ENCODE measurements at regions not wholly inside any gene's neighbourhood (a gene's known extent, or its start where the extent isn't known, plus 50 kb on each side); places are given as distances from the start of the nearest gene placed in this dataset.

DNA sequence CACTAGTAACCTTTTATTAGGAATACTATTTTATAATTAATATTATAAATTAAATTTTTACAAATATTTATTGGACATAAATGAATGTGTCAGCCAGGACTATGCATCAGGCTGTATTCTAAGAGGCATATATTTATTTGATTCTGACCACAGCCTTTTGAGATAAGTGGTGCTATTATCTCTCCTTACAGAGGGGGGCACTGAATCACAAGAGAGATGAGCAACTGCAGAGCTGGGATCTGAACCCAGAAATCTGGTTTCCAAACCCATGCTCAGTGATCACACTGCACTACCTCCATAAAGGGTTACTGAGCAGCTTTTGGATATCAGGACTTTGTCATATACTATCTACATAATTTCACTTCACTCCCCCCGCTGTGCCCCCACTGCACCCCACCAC lies 322.0 kb downstream of the TMA16 start:
- no peak for DNase-seq (ENCODE audit: low spot score, unreplicated experiment)
- peaks cover 2% of the 10 kb centered on the region for H3K4me1 Mint-ChIP-seq (ENCODE audit: low read depth)
- no peaks in the 10 kb centered on the region for H3K9me3 Mint-ChIP-seq (ENCODE audit: low read depth)
- no peak overlapping the region for H3K27ac Mint-ChIP-seq
- no peaks in the 10 kb centered on the region for H3K36me3 Mint-ChIP-seq (ENCODE audit: insufficient read depth)
- H3K27me3 Mint-ChIP-seq = no peaks in the 10 kb centered on the region
- H3K4me3 Mint-ChIP-seq (ENCODE audit: low read depth) = no peak overlapping the region
- TF ChIP-seq, protein P1, sequence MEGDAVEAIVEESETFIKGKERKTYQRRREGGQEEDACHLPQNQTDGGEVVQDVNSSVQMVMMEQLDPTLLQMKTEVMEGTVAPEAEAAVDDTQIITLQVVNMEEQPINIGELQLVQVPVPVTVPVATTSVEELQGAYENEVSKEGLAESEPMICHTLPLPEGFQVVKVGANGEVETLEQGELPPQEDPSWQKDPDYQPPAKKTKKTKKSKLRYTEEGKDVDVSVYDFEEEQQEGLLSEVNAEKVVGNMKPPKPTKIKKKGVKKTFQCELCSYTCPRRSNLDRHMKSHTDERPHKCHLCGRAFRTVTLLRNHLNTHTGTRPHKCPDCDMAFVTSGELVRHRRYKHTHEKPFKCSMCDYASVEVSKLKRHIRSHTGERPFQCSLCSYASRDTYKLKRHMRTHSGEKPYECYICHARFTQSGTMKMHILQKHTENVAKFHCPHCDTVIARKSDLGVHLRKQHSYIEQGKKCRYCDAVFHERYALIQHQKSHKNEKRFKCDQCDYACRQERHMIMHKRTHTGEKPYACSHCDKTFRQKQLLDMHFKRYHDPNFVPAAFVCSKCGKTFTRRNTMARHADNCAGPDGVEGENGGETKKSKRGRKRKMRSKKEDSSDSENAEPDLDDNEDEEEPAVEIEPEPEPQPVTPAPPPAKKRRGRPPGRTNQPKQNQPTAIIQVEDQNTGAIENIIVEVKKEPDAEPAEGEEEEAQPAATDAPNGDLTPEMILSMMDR (IDR thresholded peaks at IDR 0.05; ENCODE audit: unreplicated experiment) = no peak

DNA sequence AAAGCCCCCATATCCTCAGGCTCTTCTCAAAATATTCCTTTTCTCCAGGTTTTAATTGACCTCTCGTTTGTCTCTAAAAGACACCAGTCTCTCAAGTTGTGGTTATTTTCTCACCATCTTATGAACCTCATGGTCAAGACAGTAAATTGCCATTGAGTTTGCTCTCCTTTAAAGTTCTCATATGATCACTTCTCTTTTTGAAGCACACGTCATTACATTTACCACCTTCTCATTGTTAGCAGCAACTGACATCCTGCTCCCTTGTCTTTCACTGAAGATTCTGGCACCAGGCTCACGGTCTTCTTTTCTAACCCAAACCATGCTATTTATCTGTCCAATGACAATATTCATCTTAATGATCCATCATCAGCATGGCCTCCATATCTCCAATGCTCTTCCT lies 324.2 kb downstream of the TMA16 start:
- H3K27me3 Mint-ChIP-seq = no peaks in the 10 kb centered on the region
- H3K27ac Mint-ChIP-seq = no peak overlapping the region
- TF ChIP-seq, protein P1 (IDR thresholded peaks at IDR 0.05; ENCODE audit: unreplicated experiment) = no peak
- no peaks in the 10 kb centered on the region for H3K9me3 Mint-ChIP-seq (ENCODE audit: low read depth)
- H3K4me3 Mint-ChIP-seq (ENCODE audit: low read depth) = no peak overlapping the region
- no peak for DNase-seq (ENCODE audit: low spot score, unreplicated experiment)
- H3K4me1 Mint-ChIP-seq (ENCODE audit: low read depth) = peaks cover 2% of the 10 kb centered on the region
- H3K36me3 Mint-ChIP-seq (ENCODE audit: insufficient read depth) = no peaks in the 10 kb centered on the region

DNA sequence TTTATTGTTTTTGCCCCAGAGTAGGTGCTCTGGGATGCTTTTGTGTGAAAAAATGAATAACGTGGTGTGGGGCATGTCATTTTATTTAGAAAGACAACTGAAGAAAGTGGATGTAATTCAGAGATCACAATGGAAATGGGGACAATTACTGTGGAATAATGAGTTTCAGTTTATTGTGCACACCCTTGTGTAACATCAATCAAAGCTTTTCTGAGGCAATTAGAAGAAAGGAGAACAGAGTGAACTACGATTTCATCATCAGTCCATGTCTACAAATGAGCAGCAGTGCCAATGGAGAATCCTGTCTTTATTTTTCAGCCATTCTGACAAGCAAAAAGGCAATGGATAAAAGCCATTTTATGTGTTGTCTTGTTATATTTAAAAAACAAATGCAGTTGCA lies 339.2 kb downstream of the TMA16 start:
- no peak for DNase-seq (ENCODE audit: low spot score, unreplicated experiment)
- Mint-ChIP-seq H3K36me3 (ENCODE audit: insufficient read depth) (no peaks in the 10 kb centered on the region), H3K4me3 (ENCODE audit: low read depth) (no peak overlapping the region), H3K4me1 (ENCODE audit: low read depth) (peaks cover 10% of the 10 kb centered on the region), H3K9me3 (ENCODE audit: low read depth) (no peaks in the 10 kb centered on the region), H3K27ac (no peak overlapping the region), H3K27me3 (peaks cover 2% of the 10 kb centered on the region)
- TF ChIP-seq, protein P1 (IDR thresholded peaks at IDR 0.05; ENCODE audit: unreplicated experiment) = no peak

DNA sequence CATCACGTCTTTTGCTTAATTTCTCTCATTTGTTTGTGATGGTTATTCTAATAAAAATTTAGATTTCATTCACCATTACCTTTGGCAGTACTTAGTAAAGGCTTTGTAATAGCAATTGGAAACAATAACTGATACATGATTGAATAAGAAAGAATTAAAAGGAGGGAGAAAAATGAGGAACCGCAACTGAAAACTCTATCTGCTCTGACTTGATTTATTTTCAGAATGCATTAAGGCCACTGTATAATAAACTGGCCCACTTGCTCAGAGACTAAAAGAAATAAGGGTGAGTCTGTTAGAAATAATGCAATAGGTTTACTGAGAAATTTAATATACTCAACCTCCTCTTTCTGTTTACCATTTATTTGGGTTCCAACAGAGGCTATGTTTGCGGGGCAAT lies 351.5 kb downstream of the TMA16 start:
- H3K4me3 Mint-ChIP-seq (ENCODE audit: low read depth) = no peak overlapping the region
- no peaks in the 10 kb centered on the region for H3K27me3 Mint-ChIP-seq
- TF ChIP-seq, protein P1 (IDR thresholded peaks at IDR 0.05; ENCODE audit: unreplicated experiment) = no peak
- H3K36me3 Mint-ChIP-seq (ENCODE audit: insufficient read depth) = no peaks in the 10 kb centered on the region
- DNase-seq (ENCODE audit: low spot score, unreplicated experiment) = no peak
- no peak overlapping the region for H3K27ac Mint-ChIP-seq
- no peaks in the 10 kb centered on the region for H3K9me3 Mint-ChIP-seq (ENCODE audit: low read depth)
- H3K4me1 Mint-ChIP-seq (ENCODE audit: low read depth) = no peaks in the 10 kb centered on the region

DNA sequence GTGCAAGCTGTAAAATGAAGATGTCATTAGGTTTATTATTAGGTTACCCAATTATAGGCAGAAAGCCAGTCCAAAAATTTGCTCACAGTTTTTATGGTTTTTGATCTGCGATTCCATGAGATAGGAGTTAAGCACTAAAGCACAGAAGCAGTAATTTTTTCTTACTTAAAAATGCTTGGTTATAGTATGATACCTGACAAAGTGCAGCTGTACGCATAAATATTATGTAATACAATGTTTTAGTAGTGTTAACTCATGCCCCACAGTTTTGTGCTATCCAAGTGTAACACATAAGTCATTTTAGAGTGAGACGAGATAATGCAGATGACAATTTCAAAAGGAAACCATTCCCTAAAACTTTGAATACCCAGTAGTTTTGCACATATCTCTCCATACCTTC lies 357.8 kb downstream of the TMA16 start:
- no peak overlapping the region for H3K4me3 Mint-ChIP-seq (ENCODE audit: low read depth)
- TF ChIP-seq, protein P1 (IDR thresholded peaks at IDR 0.05; ENCODE audit: unreplicated experiment) = no peak
- no peak overlapping the region for H3K27ac Mint-ChIP-seq
- no peak for DNase-seq (ENCODE audit: low spot score, unreplicated experiment)
- H3K4me1 Mint-ChIP-seq (ENCODE audit: low read depth) = no peaks in the 10 kb centered on the region
- H3K36me3 Mint-ChIP-seq (ENCODE audit: insufficient read depth) = no peaks in the 10 kb centered on the region
- H3K9me3 Mint-ChIP-seq (ENCODE audit: low read depth) = no peaks in the 10 kb centered on the region
- H3K27me3 Mint-ChIP-seq = no peaks in the 10 kb centered on the region
